GM18858 (cell line): ENCODE measurements at regions not wholly inside any gene's neighbourhood (a gene's known extent, or its start where the extent isn't known, plus 50 kb on each side); places are given as distances from the start of the nearest gene placed in this dataset.

Experiments
- ATAC-seq: cut with Tn5 transposase; IDR thresholded peaks from one replicate; pipeline ENCODE4 v1.9.1; 2021; ENCODE audit not compliant: unreplicated experiment

GRCh38 chr6:126526996-126527606, 187.2 kb downstream of the CENPW start:
- ATAC-seq = no peak

DNA sequence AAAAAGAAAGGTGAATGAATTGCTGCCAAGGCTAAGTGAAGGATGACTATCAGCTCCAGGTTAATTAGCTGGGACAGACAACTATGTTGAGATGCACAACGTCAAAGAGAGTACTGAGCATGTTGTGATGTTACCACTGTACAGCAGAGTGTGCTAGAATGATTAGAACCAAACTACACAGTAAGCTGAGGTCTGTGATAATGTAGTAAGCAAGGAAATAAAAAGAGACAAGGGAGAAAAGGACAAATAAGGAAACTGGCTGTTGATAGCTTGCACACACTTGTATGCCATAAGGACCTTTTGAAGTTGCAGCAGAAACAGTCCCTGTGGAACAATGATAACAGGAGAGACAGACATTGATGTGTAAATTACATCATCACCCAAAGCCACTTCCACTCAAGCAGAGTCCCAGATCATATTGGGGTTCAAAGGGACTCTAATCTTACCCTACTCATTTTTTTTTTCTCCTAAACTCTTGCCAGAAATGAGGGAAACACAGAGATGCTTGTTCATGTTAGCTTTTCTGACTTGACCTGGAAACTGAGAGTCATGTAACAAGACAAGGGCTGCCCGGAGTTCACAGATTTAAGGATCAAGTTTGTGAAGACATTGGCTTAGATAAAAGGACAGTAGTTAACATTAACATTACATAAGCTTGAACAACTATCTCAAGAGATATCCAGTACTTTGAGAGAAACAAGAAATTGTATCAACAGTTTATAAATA, 189.9 kb downstream of the CENPW start:
- ATAC-seq = no peak

DNA sequence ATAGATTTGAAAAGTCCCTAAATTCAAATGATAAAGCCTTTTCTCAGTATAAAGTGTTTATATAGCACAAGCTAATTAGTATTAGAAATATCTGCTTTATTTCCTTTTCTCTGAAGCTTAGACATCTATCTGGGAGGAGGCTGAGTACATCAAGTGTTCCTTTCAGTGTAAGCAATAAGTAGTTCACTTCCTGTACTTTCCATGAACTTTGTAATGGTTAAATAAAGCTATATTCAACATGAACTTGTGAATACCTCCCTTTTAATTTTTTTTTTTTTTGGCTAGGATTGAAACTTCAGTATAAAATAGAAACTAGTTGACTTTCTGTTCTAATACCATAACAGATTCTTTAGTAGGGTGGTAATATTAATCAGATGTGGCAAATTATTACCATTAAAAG, 190.9 kb downstream of the CENPW start:
- ATAC-seq = no peak

DNA sequence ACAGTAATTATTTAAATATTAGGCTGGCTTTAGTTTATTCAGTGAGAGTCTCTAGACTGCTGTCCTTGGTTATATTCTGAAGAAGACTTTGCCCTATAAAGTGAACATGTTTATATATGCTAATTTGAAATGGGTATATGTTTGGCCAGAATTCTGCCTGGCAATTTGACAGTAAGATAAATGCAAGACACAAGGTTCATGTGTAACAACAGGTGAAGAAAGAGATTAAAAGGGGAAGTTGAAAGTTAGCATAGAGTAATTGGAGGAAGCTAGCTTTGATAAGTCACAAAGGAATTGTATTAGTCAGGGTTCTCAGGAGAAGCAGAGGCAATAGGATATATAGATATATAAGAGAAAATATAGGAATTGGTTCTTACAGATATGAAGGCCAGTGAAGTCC, 191.4 kb downstream of the CENPW start:
- peak; percentile 28 for ATAC-seq

- peak; percentile 68 for ATAC-seq
Observed at GRCh38 chr6:126531840-126532239, 191.9 kb downstream of the CENPW start.

DNA sequence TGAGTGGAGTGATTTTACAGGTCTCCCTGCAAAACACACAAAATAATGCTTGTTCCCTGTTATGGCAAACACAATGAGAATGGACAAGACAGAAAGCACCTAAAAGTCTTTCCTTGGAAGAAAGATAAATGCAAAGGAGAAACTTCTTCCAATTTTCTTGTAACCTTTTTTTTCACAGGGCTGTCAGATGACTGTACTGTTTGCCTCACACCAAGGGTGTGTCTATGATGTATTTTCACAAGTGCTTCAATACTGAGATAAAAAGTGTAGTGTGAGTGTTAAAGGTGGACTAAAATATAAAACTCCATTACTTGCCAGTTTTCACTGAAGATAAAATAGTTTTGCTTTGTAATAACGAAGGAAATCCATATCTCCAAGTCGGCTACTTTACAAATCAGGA, 194.5 kb downstream of the CENPW start:
- no peak for ATAC-seq

DNA sequence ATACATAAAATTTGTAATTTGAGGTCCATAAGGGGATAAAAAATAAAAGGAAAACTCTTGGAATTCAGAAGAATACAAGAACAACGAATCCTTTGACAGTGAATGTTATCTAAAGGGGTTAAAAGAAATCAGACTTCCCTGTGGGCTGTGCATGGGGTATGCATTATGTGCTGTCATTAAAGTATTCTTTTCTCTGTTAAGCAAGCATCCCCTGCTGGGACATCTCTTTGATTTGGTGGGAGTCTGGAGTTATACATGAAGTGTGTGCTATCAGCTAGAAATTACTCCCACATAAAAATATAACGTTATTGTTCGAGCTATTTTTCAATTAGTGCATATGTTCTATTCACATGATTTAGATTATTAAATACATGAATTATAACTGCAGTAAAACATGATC, 195.2 kb downstream of the CENPW start:
- no peak for ATAC-seq

- no peak for ATAC-seq
Observed at GRCh38 chr6:126535595-126535994, 195.7 kb downstream of the CENPW start.

- ATAC-seq = no peak
Observed at GRCh38 chr6:126537061-126537816, 197.3 kb downstream of the CENPW start.

- ATAC-seq = no peak
Observed at GRCh38 chr6:126539022-126539421, 199.1 kb downstream of the CENPW start.

- ATAC-seq = no peak
Observed at GRCh38 chr6:126540161-126540560, 200.2 kb downstream of the CENPW start.

- ATAC-seq = no peak
Observed at GRCh38 chr6:126541806-126542491, 202.0 kb downstream of the CENPW start.

GRCh38 chr6:126546541-126547120, 206.7 kb downstream of the CENPW start:
- ATAC-seq = no peak

GRCh38 chr6:126548300-126548699, 208.4 kb downstream of the CENPW start:
- no peak for ATAC-seq

DNA sequence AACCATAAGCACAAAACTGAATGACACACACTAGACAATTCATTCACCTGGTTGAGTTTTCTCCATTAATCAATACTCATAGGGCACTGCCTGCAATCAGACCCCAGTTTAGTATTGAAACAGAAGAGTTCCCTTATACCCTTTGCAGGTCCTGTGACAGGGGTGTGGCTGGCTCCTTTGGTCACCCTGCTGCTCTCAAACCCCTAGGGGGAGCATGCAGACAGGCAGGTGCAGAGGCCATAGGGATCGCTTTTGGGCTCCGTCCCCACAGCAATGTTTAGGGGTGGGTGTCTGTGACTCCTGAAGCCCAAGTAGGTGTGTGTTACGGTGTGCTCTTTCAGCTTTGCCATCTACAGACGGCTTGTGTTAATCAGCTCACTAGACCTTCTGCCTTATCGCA, 210.4 kb downstream of the CENPW start:
- ATAC-seq = no peak

DNA sequence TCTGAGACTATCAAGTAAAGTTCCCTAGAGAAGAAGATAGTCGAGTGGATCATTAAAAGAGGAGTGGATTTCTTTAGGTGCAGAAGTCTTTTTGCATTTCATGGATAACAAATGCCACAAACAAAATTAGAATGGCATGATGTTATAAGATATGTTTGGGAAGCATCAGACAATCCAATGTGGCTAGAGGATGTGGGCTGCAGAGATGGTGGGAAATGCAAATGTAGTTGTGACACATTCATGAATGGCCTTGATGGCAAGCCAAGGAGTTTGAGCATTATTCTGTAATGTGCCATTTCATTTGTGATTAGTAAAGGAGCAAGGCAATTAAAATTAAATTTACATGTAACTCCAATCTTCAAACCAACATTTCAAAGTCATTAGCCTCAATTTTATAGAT, 211.9 kb downstream of the CENPW start:
- no peak for ATAC-seq

DNA sequence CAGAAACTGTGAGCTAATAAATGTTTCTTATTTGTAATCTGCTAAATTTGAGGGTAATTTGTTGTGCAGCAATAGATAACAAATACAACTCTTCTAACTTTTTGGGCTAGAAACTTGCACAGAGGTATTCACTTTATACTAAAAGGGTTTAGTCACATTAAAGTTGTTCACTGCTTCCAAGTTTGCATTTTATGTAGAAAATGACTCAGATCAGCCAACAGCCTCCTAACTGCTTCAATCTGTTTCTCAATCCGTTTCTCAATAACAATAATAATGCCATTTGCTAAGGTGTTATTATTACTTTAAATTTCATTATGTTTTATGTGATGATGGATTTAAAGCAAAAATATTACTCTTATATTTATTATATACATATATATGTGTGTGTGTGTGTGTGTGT, 213.9 kb downstream of the CENPW start:
- ATAC-seq = no peak

DNA sequence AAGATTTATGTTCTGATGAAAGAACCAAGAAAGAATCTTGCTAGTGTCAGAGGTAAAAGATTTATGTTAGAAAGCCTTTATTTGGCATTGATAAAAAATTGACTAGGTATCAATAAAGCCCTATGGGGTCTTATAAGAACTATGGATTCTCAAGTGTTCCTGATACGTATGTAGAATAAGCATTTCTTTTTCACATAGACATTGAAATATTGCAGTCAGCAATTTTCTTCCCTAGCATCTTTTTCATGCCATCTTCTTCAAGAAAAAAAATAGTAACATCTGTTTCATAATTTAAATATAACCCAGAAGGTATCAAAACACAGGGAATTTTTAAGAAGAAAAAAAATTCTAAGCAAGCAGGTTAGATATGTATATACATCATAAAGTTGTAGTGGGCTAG, 230.6 kb downstream of the CENPW start:
- ATAC-seq = no peak

- ATAC-seq = no peak
Observed at GRCh38 chr6:126574301-126574700, 234.4 kb downstream of the CENPW start.

GRCh38 chr6:126581316-126581715, 241.4 kb downstream of the CENPW start:
- no peak for ATAC-seq

DNA sequence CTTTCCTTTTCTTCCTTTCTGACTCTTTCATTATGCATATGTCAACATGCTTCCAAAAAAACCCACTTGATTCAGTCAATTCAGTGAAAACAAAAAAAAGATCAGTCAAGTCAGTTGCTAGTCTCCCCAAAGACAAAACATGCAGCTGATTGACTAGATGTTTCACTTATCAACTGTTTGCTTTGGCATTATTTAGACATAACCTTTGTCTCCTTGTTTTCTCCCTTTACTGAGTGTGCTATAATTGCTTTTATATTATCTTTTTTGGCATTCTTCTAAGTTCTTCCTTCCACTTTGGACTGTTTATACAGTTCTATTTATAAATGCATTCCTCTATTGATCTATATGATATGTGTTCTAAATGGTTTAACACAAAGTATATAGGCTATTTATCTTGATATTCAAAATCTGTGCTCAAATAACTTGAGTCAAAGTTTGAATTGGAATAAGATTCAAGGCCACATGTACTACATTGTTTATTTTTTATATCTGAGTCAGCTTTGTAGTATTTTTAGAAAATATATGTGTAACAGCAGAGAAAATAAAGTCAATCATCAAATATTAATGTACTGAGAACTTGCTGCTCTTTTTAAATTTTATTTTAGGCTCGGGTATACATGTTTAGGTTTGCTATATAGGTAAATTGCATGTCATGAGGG, 260.5 kb downstream of the CENPW start:
- ATAC-seq = no peak
